ENCODE measurements at regions not wholly inside any gene's neighbourhood (a gene's known extent, or its start where the extent isn't known, plus 50 kb on each side); places are given as distances from the start of the nearest gene placed in this dataset.

GRCh38 chr3:34319881-34320280 lies 521.5 kb downstream of the PDCD6IP start:
- FAIRE-seq = no peak

GRCh38 chr3:34323517-34323916 lies 525.1 kb downstream of the PDCD6IP start:
- FAIRE-seq = no peak

GRCh38 chr3:34346656-34347055 lies 548.2 kb downstream of the PDCD6IP start:
- no peak for FAIRE-seq

- no peak for FAIRE-seq
Observed at GRCh38 chr3:34351882-34352777, 553.7 kb downstream of the PDCD6IP start.

- FAIRE-seq = no peak
Observed at GRCh38 chr3:34352778-34353331, 554.4 kb downstream of the PDCD6IP start.

- no peak for FAIRE-seq
Observed at GRCh38 chr3:34357461-34357860, 559.0 kb downstream of the PDCD6IP start.

GRCh38 chr3:34359064-34359463 lies 560.6 kb downstream of the PDCD6IP start:
- FAIRE-seq = no peak

GRCh38 chr3:34360713-34361112 lies 562.3 kb downstream of the PDCD6IP start:
- no peak for FAIRE-seq

GRCh38 chr3:34361921-34362320 lies 563.5 kb downstream of the PDCD6IP start:
- no peak for FAIRE-seq

GRCh38 chr3:34362910-34363309 lies 564.5 kb downstream of the PDCD6IP start:
- FAIRE-seq = no peak

GRCh38 chr3:34363881-34364280 lies 565.5 kb downstream of the PDCD6IP start:
- no peak for FAIRE-seq

- no peak for FAIRE-seq
Observed at GRCh38 chr3:34364335-34364734, 565.9 kb downstream of the PDCD6IP start.

GRCh38 chr3:34365231-34365630 lies 566.8 kb downstream of the PDCD6IP start:
- FAIRE-seq = no peak

- no peak for FAIRE-seq
Observed at GRCh38 chr3:34365771-34366170, 567.3 kb downstream of the PDCD6IP start.

GRCh38 chr3:34367521-34367920 lies 569.1 kb downstream of the PDCD6IP start:
- FAIRE-seq = no peak

- FAIRE-seq = no peak
Observed at GRCh38 chr3:34374521-34374920, 576.1 kb downstream of the PDCD6IP start.

GRCh38 chr3:34376691-34377090 lies 578.3 kb downstream of the PDCD6IP start:
- FAIRE-seq = no peak

GRCh38 chr3:34377961-34378360 lies 579.5 kb downstream of the PDCD6IP start:
- no peak for FAIRE-seq

- FAIRE-seq = no peak
Observed at GRCh38 chr3:34381243-34381642, 582.8 kb downstream of the PDCD6IP start.

GRCh38 chr3:34382859-34383258 lies 584.4 kb downstream of the PDCD6IP start:
- FAIRE-seq = no peak

GRCh38 chr3:34386309-34386708 lies 587.9 kb downstream of the PDCD6IP start:
- no peak for FAIRE-seq

- FAIRE-seq = no peak
Observed at GRCh38 chr3:34387826-34388564, 589.6 kb downstream of the PDCD6IP start.

GRCh38 chr3:34388830-34389229 lies 590.4 kb downstream of the PDCD6IP start:
- no peak for FAIRE-seq

All from G401.6 (cell line).